ENCODE measurements at regions not wholly inside any gene's neighbourhood (a gene's known extent, or its start where the extent isn't known, plus 50 kb on each side); places are given as distances from the start of the nearest gene placed in this dataset.

DNA sequence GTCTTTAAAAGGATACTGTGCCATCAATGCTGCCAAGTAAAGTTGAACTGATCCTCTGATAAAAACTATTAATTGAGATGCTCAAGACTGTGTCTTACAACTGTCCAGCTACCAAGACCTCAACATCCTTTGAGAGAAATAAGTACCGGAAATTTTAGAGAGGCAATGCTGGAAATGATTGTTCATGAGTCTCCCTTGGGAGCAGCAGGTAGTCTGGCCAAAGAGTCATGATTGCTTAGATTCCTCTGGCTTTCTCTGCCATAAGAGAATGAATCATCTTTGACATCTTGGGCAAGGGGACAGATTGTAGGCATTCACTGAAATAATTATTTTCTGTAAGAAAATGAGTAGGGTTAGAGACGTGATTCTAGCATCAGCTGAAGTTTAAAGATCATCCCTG is 466.6 kb upstream of the DAB2 start:
- DNase-seq (ENCODE audit: low read depth): peak; percentile 47

DNA sequence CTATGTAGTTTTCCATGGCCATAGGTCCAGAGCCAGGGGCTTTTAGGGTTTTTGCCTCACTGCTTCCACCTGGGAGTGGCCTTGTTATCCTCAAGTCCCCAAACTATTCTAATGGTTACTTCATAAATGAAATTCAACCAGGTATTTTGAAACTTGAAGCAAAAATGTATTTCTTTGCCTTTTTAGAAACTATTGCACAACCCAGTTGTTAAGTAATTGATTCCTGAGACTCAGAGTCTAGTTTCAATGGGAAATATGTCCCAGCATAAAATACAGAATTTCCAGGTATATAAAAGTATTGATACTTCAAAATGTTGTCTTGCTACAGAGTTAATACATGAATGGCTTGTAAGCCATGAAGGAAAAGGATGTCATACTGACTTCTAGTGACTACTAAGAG is 456.2 kb upstream of the DAB2 start:
- no peak for DNase-seq (ENCODE audit: low read depth)

DNA sequence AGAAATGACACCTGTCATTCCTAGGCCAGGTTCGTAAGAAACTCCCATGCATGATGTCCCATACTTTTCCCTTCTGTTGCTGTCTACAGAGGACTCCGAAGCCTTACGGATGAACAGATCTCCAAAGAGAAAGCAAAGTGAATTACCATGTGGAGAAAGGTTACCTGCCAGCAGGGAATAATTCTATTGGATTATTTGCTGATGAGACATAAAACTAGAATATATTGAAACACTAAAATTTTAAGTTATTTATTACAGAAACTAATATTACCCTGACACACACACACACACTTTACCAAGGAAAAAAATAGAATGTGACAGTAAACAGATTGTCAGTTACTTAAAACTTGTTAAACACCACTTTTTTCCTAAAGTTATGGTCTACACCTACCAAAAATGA is 452.7 kb upstream of the DAB2 start:
- DNase-seq (ENCODE audit: low read depth): no peak

DNA sequence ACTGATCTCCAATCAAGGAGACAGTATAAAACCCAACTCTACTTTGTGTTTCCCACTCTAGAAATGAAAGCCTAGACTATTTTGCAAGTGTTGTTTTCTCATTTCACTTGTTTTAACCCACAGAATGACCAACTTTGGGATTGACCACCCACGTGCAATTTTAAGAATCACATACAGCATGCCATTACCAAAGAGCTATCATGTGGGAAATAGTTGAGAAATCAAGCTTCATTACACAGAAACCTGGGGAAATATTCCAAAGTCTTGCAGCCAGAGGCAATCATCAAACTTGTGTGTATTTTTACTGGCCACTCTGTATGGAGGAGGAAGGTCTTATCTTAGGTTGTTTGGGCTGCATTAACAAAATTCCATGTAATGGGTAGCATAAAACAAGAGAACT is 451.4 kb upstream of the DAB2 start:
- no peak for DNase-seq (ENCODE audit: low read depth)

DNA sequence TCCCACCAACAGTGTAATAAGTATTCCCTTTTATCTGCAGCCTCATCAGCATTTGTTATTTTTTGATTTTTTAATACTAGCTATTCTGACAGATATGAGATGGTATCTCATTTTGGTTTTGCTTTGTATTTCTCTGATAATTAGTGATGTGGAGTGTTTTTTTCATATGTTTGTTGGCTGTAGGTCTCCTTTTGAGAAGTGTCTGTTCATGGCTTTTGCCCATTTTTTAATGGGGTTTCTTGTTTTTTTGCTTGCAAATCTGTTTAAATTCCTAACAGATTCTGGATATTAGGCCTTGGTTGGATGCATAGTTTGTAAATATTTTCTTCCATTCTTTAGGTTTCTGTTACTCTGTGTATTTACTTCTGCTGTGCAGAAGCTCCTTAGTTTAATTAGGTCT is 445.4 kb upstream of the DAB2 start:
- no peak for DNase-seq (ENCODE audit: low read depth)

DNA sequence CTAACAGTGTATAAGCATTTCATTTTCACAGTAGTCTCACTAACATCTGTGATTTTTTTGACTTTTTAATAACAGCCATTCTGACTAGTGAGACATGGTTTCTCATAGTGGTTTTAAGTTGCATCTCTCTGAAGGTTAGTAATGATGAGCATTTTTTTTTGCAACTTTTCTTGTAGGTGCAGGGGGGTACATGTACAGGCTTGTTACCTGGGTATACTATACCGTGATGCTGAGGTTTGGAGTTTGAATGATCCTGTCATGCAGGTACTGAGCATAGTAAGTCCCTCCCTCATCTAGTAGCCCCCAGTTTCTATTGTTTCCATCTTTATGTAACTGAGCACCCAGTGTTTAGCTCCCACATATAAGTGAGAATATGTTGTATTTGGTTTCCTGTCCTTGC is 444.6 kb upstream of the DAB2 start:
- DNase-seq (ENCODE audit: low read depth): no peak

DNA sequence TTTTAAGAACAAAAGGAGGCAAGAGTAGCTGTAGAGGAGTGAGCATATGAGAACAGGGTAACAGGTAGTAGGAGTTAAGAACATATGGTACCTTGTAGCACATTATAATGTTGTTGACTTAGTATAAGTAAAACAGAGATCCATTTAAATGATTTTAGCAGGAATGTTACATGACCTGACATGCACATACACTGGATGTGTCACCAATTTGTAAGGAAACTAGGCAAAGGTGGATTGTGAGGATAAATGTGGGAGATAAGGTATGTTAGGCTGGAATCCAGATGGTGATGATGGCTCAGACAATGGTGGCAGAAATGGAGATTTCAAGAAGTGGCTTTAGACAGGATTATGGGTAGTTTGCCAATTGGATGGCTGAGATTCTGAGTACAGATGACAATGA is 443.1 kb upstream of the DAB2 start:
- no peak for DNase-seq (ENCODE audit: low read depth)

DNA sequence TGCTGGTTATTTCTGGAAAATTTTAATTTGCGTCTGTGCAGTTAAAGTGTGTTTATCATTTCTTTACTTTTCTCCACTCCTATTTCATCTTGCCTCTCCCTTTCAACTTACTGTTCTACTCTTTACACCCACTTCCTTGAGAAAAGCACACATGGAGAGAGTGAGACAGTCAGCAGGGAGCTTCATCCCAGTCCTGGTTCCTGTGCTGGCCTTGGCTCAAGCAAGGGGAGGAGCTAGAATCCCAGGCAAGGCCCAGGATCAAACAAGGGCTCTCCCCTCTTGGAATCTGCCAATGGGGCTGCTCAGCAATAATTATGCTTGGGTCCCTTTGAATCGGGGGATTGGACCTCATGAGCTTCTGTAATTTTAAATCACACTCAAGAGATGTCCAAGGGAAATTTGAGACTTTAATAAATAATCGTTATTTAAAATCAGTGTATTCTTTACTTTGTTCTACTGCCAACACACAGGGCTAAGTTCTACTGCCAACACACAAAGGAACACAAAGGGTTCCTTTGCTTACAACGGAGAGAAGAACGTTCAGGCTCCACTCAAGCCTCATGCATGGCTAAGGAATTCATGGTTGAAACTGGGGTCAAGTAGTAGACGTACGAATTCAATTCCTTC is 439.3 kb upstream of the DAB2 start:
- no peak for DNase-seq (ENCODE audit: low read depth)

DNA sequence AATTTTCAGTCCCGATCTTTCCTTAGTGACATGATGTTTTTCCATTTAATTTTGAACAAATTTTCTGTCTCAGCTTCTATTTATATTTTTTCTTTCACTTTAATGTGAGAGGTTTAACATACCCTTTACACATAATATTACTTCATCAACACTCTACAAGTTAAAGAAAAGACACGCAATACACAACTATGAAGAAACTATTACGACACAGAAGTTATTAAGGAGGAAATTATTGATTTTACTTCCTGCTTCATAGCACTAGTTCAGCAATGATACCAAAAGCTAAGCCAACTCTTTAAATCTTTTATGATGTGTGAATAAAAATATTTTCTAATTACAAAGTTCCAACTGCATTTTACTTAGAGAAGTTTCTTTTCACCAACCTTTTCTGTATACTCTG is 432.3 kb upstream of the DAB2 start:
- no peak for DNase-seq (ENCODE audit: low read depth)

DNA sequence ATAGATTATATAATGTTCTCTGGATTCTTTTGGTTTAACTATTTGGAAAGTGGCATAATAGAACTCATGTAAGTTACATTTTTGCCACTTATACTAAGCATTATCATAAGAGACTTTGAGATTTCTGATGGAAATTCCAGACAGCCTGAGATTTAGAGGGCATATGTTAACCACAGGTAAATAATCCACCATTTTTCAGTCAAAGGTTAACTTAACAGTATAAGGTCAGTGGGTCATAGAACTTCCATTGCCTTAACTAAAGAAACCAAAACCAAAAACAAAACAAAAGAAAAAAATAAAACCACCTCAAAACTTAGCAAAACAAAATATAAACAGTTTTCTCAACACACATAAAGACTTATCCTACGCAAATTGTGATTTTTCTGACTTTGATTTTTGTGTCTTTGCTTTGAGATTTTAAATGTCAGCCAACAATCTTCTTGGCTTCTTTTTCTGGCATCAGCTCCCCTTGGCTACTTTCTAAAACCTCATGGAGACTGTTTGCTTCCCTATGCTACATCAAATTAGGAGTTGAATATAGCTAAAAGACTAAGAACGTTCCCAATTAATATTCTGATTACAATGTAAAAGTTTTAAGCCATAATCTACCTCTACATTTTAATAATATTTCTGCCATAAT is 430.1 kb upstream of the DAB2 start:
- no peak for DNase-seq (ENCODE audit: low read depth)

DNA sequence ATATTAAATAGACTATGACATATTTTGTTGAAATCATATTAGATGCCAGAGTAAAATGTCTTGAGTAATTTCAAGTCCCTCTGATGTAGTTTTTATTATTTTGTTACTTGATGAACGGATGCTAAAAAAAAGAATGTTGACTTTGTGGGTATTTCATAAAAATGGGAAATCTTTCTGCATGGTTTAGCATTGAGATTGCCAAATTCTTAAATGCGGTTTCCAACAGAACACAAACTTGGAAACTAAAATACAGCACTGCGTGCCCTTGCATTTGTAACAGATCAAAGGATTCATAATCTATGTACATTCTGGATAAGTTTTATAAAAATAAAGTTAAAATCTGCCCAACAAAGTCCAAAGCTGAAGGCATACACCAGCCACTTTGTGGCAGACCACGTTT is 425.5 kb upstream of the DAB2 start:
- DNase-seq (ENCODE audit: low read depth): no peak

DNA sequence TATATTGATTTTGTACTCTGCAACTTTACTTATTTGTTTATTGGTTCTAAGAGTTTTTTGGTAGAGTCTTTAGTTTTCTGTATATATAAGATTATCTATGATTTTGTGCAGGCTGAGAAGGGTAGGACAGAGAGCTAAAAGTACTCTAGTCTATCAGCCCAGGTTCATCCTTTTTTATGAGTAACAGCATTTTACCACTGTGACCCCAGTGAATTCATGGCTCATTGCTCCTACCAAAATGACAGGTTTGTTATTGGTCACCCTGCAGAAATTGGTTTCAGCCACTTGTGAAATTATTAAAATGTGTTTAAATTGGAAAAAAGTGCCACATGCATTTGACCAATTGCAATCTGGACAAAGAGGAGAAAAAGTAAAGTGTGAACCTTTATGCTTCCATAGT is 421.4 kb upstream of the DAB2 start:
- no peak for DNase-seq (ENCODE audit: low read depth)

DNA sequence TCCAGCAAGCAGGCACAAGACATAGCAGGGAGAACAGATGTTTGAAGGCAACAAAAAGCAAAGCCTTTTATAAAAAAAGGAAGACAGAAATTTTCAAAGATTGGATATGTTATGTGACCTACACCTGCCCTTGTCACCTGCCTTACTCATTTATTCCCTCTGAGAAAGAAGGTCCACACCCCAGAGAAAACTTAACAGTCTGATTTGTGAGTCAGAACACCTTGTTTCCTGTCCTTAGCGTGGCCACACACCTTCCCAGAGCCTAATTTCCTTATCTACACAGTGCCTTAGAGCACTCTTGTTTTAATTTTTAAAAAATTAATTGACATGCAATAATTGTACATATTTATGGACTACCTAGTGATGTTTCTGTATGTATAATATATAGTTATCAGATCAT is 419.0 kb upstream of the DAB2 start:
- no peak for DNase-seq (ENCODE audit: low read depth)

DNA sequence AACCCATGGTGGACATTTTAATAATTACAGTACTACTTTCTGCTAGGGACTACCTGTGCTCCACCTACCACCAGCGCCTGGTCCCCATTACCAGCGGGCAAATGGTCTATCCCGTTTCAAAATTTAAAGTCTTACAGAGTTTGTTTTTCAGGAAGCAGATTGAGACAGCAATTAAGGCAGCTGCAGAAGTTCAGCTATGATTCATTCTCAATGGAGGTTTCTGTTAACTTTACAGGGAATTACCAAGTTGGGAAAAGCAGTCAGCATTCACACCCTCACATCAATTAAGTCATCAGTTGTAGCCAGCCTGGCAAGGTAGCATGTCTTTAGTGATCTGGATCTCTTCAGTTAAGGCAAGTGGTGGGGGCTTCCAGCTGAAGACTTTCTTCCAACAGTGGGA is 410.6 kb upstream of the DAB2 start:
- DNase-seq (ENCODE audit: low read depth): no peak

DNA sequence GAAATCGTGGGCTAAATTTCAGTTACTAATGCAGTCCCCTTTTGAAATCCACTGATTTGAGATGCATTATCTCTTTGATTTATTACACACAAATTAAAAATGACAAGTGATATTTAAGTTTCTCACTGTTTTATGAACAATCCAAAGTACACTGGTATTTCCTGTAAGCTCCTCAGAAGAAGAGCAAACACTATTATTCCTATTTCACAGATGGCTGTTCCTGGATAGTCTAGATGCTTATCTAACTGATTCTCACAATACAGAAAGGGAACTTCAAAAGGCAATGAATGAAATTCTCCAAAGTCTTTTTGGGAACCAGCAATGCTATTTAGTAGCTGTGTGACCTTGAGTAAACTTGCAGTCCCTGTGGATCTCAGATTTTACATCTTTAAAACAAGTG is 404.7 kb upstream of the DAB2 start:
- DNase-seq (ENCODE audit: low read depth): no peak

DNA sequence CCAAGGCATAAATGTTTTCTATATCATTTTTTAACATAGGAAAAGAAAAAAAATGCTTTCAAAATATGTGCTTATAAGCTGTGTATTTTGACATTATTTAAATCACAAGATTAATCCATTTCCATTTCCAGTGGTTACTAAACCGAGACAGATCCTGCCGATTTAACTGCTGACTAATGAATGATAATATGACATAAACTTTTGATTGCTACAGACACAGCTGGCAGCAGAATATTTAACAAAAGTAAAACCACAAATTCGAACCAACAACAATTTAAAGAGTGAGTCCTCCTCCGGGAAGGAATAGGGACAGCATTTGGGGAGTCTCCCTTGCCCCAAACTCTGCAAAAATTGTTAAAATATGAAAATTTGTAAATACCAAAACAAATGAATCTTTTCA is 401.3 kb upstream of the DAB2 start:
- DNase-seq (ENCODE audit: low read depth): no peak

DNA sequence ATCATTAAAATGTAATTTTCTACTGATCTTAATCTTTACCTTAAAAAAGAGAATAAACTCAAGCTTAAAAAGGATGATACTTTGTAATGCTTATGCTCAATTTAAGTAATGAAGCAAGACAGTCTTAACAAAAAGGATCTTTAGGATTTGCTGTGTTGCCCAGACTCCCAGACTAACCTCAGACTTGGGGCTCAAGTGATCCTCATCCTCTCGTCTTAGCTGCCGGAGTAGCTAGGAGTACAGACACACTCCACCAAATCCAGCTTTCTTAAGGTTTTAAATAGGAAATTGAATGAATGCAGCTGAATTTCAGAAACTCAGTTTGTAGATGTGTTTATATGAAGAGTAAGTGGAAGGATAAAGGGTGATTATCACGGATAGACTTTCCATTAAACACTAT is 400.5 kb upstream of the DAB2 start:
- no peak for DNase-seq (ENCODE audit: low read depth)

DNA sequence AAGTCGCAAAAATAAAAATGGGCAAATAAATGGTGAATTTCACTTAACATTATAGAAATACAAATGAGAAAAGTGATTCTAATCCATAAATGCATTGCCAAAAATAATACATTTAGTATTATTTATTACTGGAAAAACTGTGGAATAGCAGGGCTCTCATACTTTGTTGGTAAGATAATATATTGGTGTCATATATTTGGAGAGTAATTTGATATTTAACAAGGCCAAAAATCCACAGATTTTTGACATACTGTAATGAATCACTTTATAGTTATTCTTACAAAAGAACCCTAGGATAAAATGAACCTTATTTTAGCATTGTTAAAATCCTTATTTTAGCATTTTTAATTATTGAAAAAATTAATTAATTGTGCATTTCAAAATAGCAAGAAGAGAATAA is 397.2 kb upstream of the DAB2 start:
- DNase-seq (ENCODE audit: low read depth): no peak

DNA sequence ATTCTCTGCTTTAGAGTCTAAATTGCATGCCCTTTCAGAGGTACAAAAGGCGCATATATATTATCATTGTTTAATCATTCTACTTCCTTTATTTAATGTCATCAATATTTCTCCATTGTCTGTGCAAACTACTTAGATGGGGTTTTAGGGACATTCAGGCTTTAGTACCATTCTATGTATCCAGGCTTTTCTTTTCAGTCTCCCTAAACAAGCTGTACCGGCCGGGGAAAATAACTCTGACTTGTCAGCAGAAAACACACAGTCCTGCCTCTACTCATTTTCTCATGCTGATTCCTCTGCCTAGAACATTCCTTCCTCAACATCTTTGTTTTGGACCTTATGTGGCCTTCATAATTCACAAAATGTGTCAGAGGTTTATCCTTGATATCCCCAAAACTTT is 392.1 kb upstream of the DAB2 start:
- no peak for DNase-seq (ENCODE audit: low read depth)

DNA sequence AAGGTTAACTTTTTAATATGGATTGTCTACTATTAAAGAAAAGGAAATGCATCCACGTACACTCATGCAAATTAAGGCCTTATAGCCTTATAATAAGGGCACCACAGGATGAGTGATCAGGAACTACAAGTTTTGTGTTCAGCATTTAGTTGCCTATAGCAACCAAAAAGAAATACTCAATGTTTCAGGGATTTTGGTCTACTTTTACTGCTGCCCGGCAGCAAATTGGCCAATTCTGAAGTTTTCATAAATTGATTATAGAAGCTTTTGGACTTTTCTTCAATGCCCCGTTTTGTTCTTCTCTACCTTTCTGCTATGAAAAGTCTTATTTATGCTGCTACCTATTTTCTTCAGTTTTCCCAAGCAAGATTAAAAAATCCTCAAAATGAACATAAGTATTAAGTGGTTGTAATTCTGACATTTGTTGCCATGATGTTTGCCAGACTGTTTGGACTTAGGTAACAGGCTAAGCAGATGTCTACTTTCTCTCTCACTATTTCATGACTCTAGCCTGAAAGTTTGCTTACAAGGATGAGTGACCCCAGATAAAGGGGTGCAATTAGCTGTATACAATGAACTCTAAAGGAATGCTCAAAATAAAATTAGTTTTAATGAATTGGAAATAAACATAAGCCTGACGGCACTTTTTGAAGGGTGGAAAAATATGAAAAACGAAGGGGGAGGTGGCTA is 391.5 kb upstream of the DAB2 start:
- no peak for DNase-seq (ENCODE audit: low read depth)

DNA sequence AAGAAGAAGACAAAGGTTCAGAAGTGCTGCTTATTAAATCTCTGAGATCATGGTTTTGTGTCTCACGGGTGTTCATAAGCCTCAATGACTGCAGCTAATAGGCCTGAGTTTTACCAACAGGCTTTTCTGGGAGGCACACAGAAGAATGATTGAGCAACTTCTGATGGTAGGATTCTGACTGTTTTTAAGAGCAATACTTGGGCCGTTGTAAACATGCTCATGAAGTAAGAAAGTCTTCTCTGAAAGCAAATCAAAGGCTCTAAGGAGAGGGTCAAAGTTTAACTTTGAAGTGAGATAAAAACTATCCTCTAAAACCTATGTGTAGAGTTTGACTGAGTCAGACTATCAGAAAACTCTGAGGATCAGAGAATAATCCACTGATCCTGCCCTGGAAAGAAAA is 390.9 kb upstream of the DAB2 start:
- no peak for DNase-seq (ENCODE audit: low read depth)

DNA sequence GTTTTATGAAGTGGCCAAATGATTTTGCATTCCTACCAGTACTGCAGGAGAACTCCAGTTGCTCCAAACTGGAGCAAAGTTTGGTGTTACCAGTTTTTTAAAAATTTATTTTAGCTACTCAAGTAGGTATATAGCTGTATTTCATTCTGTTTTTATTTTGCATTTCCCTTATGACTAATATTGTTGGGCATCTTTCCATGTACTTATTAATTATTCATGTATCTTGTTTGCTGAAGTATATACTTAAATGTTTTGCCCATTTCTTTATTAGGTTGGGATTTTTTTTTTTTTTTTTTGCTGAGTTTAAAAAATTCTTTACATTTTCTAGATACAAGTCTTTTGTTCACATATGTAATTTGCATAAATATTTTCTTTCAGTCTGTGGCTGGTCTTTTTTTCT is 386.6 kb upstream of the DAB2 start:
- no peak for DNase-seq (ENCODE audit: low read depth)

DNA sequence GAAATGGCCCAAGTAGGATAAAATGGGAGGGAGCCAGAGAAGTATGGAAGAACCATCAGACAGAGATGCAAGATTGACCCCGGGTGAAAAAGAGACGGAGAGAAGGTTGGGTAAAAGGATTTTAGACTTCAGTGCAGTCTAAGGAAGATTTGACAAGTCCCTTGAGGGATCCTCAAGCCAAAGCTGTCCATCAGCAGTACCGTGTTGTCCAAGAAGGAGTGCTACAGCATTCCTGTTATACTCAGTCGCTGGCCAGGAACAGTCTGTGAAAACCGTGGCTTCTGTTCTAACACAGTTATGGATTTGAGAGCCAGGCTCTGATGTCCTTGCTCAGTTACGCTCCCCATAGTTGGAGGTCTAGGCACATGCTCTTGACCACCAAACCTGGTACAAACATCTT is 383.9 kb upstream of the DAB2 start:
- no peak for DNase-seq (ENCODE audit: low read depth)

DNA sequence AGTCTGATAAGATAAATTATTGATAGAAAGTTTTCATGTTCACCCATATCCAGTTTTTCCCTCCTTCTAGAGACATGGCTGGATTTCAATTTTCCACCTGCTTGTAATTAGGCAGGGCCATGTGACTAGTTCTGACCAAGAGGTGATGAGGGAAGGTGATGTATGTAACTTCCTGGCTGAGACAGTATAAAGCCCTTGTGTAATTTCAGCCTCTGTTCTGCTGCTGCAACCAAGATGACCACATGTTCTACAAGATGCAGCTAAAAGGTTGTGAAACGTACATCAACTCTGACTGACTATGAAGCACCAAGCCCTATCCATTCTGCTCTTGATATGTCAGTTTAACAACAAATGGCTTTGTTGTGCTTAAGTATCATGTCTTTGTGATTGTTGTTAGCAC is 376.5 kb upstream of the DAB2 start:
- no peak for DNase-seq (ENCODE audit: low read depth)
